ENCODE measurements at regions not wholly inside any gene's neighbourhood (a gene's known extent, or its start where the extent isn't known, plus 50 kb on each side); places are given as distances from the start of the nearest gene placed in this dataset.

DNA sequence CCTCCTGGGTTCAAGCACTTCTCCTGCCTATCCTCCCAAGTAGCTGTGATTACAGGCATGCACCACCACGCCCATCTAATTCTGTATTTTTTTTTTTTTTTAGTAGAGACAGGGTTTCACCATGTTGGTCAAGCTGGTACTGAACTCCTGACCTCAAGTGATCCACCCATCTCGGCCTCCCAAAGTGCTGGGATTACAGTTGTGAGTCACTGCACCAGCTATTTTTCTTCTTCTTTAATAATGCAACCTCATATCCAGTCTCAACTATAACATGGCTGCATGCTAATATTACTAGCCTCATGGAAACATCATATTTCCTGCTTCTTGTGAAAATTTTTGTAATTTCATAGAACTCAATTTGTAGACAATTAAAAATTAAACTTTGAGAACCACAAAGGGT, 706.5 kb downstream of the KCTD8 start:
- no peaks in the 10 kb centered on the region for H3K27me3 ChIP-seq (ENCODE audit: insufficient read depth, poor library complexity, severe bottlenecking)
- TF ChIP-seq GABPA (IDR thresholded peaks at IDR 0.05; ENCODE audit: low read depth), result no peak
- TF ChIP-seq SPI1 (IDR thresholded peaks at IDR 0.05; ENCODE audit: borderline replicate concordance, low read depth), result no peak
- TF ChIP-seq, protein P1, sequence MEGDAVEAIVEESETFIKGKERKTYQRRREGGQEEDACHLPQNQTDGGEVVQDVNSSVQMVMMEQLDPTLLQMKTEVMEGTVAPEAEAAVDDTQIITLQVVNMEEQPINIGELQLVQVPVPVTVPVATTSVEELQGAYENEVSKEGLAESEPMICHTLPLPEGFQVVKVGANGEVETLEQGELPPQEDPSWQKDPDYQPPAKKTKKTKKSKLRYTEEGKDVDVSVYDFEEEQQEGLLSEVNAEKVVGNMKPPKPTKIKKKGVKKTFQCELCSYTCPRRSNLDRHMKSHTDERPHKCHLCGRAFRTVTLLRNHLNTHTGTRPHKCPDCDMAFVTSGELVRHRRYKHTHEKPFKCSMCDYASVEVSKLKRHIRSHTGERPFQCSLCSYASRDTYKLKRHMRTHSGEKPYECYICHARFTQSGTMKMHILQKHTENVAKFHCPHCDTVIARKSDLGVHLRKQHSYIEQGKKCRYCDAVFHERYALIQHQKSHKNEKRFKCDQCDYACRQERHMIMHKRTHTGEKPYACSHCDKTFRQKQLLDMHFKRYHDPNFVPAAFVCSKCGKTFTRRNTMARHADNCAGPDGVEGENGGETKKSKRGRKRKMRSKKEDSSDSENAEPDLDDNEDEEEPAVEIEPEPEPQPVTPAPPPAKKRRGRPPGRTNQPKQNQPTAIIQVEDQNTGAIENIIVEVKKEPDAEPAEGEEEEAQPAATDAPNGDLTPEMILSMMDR (IDR thresholded peaks at IDR 0.05; ENCODE audit: insufficient read depth, low read length), result no peak
- no peak for TF ChIP-seq REST (IDR thresholded peaks at IDR 0.05; ENCODE audit: insufficient replicate concordance, low read depth)
- no peak for TF ChIP-seq POLR2AphosphoS5 (IDR thresholded peaks at IDR 0.05; ENCODE audit: low read depth)
- no peak for DNase-seq (ENCODE audit: low read depth in 1 of 2, low spot score in 1 of 2)
- H3K27ac ChIP-seq (replicated peaks), result no peak overlapping the region
- H3K4me3 ChIP-seq (replicated peaks; ENCODE audit: insufficient read depth, low read length), result no peak overlapping the region

DNA sequence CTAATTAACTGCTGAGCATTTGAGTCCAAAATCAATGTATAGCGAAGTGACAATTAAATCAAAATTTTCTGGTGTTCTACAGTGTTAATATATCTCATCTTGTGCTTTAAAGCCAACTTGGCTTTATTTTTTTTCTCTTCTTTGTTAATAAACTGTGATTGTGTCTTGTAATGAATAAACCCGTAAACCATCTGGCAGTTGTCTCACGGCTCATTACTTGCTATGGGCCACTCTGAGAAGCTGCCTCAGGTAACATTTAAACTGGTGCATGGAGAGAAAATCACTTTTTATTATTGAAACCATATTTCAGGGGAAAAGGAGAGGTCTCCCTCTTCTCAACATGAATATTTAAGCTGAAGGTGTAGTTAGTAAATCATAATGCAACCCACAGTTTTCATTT, 694.0 kb downstream of the KCTD8 start:
- Histone ChIP-seq H3K4me3 (replicated peaks; ENCODE audit: insufficient read depth, low read length) (no peak overlapping the region), H3K27ac (replicated peaks) (no peak overlapping the region), H3K27me3 (ENCODE audit: insufficient read depth, poor library complexity, severe bottlenecking) (no peaks in the 10 kb centered on the region)
- no peak for DNase-seq (ENCODE audit: low read depth in 1 of 2, low spot score in 1 of 2)
- no peak for TF ChIP-seq REST (IDR thresholded peaks at IDR 0.05; ENCODE audit: insufficient replicate concordance, low read depth)
- TF ChIP-seq, protein P1 (IDR thresholded peaks at IDR 0.05; ENCODE audit: insufficient read depth, low read length), result no peak
- TF ChIP-seq GABPA (IDR thresholded peaks at IDR 0.05; ENCODE audit: low read depth), result no peak
- no peak for TF ChIP-seq SPI1 (IDR thresholded peaks at IDR 0.05; ENCODE audit: borderline replicate concordance, low read depth)
- no peak for TF ChIP-seq POLR2AphosphoS5 (IDR thresholded peaks at IDR 0.05; ENCODE audit: low read depth)

DNA sequence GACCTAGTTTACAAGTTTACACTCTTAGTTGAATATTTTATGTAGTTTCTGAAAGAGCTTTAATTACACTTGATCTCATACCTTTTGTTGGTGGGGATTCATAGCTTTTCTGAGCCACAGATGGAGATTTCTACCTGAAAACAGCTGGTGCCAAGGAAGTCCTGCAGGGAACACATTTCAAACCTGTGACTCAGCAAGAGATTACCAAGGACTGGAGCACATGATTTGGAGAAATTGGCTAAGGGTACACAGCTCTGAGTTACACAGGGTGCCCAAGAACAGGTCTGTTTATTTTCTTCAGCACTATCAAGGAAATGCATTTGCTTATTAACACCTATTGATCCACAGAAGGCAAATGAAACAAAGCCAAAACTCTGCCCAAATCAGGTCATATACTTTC, 691.5 kb downstream of the KCTD8 start:
- no peak overlapping the region for H3K27ac ChIP-seq (replicated peaks)
- DNase-seq (ENCODE audit: low read depth in 1 of 2, low spot score in 1 of 2), result no peak
- TF ChIP-seq REST (IDR thresholded peaks at IDR 0.05; ENCODE audit: insufficient replicate concordance, low read depth) (no peak), GABPA (IDR thresholded peaks at IDR 0.05; ENCODE audit: low read depth) (no peak), POLR2AphosphoS5 (IDR thresholded peaks at IDR 0.05; ENCODE audit: low read depth) (no peak), SPI1 (IDR thresholded peaks at IDR 0.05; ENCODE audit: borderline replicate concordance, low read depth) (no peak)
- TF ChIP-seq, protein P1 (IDR thresholded peaks at IDR 0.05; ENCODE audit: insufficient read depth, low read length), result no peak
- no peaks in the 10 kb centered on the region for H3K27me3 ChIP-seq (ENCODE audit: insufficient read depth, poor library complexity, severe bottlenecking)
- no peak overlapping the region for H3K4me3 ChIP-seq (replicated peaks; ENCODE audit: insufficient read depth, low read length)
